ENCODE measurements at regions not wholly inside any gene's neighbourhood (a gene's known extent, or its start where the extent isn't known, plus 50 kb on each side); places are given as distances from the start of the nearest gene placed in this dataset.
"Not testable (repeated sequence)": the region's sequence is repeated elsewhere in the genome, so short reads cannot be mapped to it uniquely, and the experiment has no call there.

DNA sequence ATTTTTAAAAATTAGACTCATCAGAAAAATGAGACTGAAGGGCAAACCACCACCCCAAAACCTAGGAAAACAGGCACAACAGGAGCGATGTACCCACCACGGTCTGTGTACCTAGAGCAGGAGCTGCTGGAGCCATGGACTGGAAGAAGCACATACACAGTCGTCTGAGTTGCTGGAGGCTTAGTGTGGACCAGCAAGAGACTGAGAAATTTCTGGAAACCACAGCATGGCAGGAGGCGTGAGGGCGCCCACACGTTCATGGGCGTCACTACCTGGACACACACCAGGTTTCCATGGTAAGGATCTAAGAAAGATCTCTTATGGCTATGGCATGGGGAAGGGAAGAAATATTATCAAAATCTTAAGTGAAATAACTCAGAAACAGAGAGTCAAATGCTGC is 91.9 kb downstream of the MED10 start:
- H3K4me3 ChIP-seq (replicated peaks in 1 of 4; ENCODE audit: control extremely low read depth in 1 of 4, insufficient read depth in 1 of 4, low read depth in 3 of 4, low read length in 4 of 4), result no peak overlapping the region
- H3K27ac ChIP-seq (ENCODE audit: insufficient read depth, low read length), result no peak overlapping the region
- H3K9me3 ChIP-seq (ENCODE audit: control insufficient read depth, insufficient read depth, low read depth, low read length), result no peaks in the 10 kb centered on the region
- H4K20me1 ChIP-seq (ENCODE audit: control insufficient read depth, extremely low read depth, insufficient read depth, low read length), result no peaks in the 10 kb centered on the region
- H3K79me2 ChIP-seq (ENCODE audit: control insufficient read depth, insufficient read depth, low read length), result no peaks in the 10 kb centered on the region
- DNase-seq (ENCODE audit: low read depth in 2 of 2), result no peak
- no peak overlapping the region for H3K9ac ChIP-seq (ENCODE audit: insufficient read depth, low read length)
- H3K36me3 ChIP-seq (ENCODE audit: control insufficient read depth, insufficient read depth, low read length), result no peaks in the 10 kb centered on the region
- H3K4me2 ChIP-seq (ENCODE audit: extremely low read depth, insufficient read depth, low read length), result no peak overlapping the region
- H2AFZ ChIP-seq (ENCODE audit: low read length), result no peak overlapping the region
- no peaks in the 10 kb centered on the region for H3K27me3 ChIP-seq (ENCODE audit: control insufficient read depth, insufficient read depth, low read length)
- TF ChIP-seq, protein P1, sequence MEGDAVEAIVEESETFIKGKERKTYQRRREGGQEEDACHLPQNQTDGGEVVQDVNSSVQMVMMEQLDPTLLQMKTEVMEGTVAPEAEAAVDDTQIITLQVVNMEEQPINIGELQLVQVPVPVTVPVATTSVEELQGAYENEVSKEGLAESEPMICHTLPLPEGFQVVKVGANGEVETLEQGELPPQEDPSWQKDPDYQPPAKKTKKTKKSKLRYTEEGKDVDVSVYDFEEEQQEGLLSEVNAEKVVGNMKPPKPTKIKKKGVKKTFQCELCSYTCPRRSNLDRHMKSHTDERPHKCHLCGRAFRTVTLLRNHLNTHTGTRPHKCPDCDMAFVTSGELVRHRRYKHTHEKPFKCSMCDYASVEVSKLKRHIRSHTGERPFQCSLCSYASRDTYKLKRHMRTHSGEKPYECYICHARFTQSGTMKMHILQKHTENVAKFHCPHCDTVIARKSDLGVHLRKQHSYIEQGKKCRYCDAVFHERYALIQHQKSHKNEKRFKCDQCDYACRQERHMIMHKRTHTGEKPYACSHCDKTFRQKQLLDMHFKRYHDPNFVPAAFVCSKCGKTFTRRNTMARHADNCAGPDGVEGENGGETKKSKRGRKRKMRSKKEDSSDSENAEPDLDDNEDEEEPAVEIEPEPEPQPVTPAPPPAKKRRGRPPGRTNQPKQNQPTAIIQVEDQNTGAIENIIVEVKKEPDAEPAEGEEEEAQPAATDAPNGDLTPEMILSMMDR (conservative IDR thresholded peaks at IDR 0.05 in 1 of 2, IDR thresholded peaks at IDR 0.05 in 1 of 2; ENCODE audit: low read depth in 1 of 2, low read length in 2 of 2), result no peak
- TF ChIP-seq EZH2 (IDR thresholded peaks at IDR 0.05; ENCODE audit: low read length, missing control alignments), result no peak
- no peaks in the 10 kb centered on the region for H3K4me1 ChIP-seq (ENCODE audit: control insufficient read depth, extremely low read depth, insufficient read depth, low read length)

DNA sequence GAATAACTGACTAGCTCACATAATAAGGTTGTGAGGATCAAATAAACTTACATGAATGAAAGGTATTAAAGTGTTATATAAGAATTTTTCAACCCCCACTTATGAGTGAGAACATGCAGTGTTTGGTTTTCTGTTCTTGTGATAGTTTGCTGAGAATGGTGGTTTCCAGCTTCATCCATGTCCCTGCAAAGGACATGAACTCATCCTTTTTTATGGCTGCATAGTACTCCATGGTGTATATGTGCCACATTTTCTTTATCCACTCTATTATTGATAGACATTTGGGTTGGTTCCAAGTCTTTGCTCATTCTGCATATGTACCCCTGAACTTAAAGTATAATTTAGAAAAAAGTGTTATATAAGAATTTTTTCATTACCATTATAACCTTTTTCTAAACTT is 93.9 kb downstream of the MED10 start:
- not testable (repeated sequence) for DNase-seq (ENCODE audit: low read depth in 2 of 2); H3K9me3 ChIP-seq (ENCODE audit: control insufficient read depth, insufficient read depth, low read depth, low read length); H3K9ac ChIP-seq (ENCODE audit: insufficient read depth, low read length); H3K4me3 ChIP-seq (replicated peaks in 1 of 4; ENCODE audit: control extremely low read depth in 1 of 4, insufficient read depth in 1 of 4, low read depth in 3 of 4, low read length in 4 of 4); H4K20me1 ChIP-seq (ENCODE audit: control insufficient read depth, extremely low read depth, insufficient read depth, low read length); H3K4me1 ChIP-seq (ENCODE audit: control insufficient read depth, extremely low read depth, insufficient read depth, low read length); H3K36me3 ChIP-seq (ENCODE audit: control insufficient read depth, insufficient read depth, low read length); H2AFZ ChIP-seq (ENCODE audit: low read length); H3K79me2 ChIP-seq (ENCODE audit: control insufficient read depth, insufficient read depth, low read length); H3K4me2 ChIP-seq (ENCODE audit: extremely low read depth, insufficient read depth, low read length); H3K27ac ChIP-seq (ENCODE audit: insufficient read depth, low read length); H3K27me3 ChIP-seq (ENCODE audit: control insufficient read depth, insufficient read depth, low read length)

DNA sequence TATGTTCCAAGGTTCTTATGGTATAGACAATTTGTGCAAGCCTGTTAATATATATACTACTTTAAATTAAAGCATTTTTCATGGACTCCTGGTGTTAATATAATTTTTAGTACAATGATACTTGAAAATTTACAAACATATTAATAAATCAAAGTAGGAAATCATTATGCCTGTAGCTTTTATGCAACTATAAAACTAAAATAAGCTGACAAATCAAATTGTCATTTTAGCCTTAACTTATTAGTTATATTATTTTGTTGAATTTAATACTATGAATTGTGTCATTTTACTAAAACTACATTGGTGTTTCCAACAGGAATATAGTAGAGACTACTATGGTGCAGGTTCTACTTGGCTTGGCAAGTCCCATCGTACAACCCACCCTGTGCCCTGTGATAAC is 96.0 kb downstream of the MED10 start:
- no peaks in the 10 kb centered on the region for H3K4me1 ChIP-seq (ENCODE audit: control insufficient read depth, extremely low read depth, insufficient read depth, low read length)
- H4K20me1 ChIP-seq (ENCODE audit: control insufficient read depth, extremely low read depth, insufficient read depth, low read length), result no peaks in the 10 kb centered on the region
- no peak overlapping the region for H3K27ac ChIP-seq (ENCODE audit: insufficient read depth, low read length)
- H3K4me3 ChIP-seq (replicated peaks in 1 of 4; ENCODE audit: control extremely low read depth in 1 of 4, insufficient read depth in 1 of 4, low read depth in 3 of 4, low read length in 4 of 4), result no peak overlapping the region
- no peaks in the 10 kb centered on the region for H3K9me3 ChIP-seq (ENCODE audit: control insufficient read depth, insufficient read depth, low read depth, low read length)
- TF ChIP-seq, protein P1 (conservative IDR thresholded peaks at IDR 0.05 in 1 of 2, IDR thresholded peaks at IDR 0.05 in 1 of 2; ENCODE audit: low read depth in 1 of 2, low read length in 2 of 2), result no peak
- no peak for TF ChIP-seq EZH2 (IDR thresholded peaks at IDR 0.05; ENCODE audit: low read length, missing control alignments)
- DNase-seq (ENCODE audit: low read depth in 2 of 2), result no peak
- H3K27me3 ChIP-seq (ENCODE audit: control insufficient read depth, insufficient read depth, low read length), result no peaks in the 10 kb centered on the region
- no peaks in the 10 kb centered on the region for H3K36me3 ChIP-seq (ENCODE audit: control insufficient read depth, insufficient read depth, low read length)
- H3K4me2 ChIP-seq (ENCODE audit: extremely low read depth, insufficient read depth, low read length), result no peak overlapping the region
- no peaks in the 10 kb centered on the region for H3K79me2 ChIP-seq (ENCODE audit: control insufficient read depth, insufficient read depth, low read length)
- no peak overlapping the region for H3K9ac ChIP-seq (ENCODE audit: insufficient read depth, low read length)
- no peak overlapping the region for H2AFZ ChIP-seq (ENCODE audit: low read length)

DNA sequence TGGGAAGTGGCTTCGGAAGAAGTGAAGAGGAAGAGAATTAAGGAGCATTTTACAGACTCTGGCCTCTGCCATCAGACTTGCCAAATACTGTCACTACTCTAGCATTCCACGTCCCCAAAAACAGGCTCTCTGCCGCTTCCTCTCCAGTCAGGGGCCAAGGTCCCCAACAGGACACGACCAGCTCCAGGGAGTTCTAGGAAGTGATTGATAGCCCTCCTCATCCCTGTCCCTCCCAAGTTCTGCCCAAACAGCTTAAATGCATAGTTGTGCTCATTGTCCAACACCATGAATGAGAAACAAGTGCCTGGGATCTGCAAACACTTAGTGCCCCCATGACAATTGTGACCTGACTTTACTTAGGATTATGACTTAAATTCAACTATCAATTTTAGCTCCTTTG is 96.5 kb downstream of the MED10 start:
- no peaks in the 10 kb centered on the region for H3K9me3 ChIP-seq (ENCODE audit: control insufficient read depth, insufficient read depth, low read depth, low read length)
- no peak overlapping the region for H3K4me3 ChIP-seq (replicated peaks in 1 of 4; ENCODE audit: control extremely low read depth in 1 of 4, insufficient read depth in 1 of 4, low read depth in 3 of 4, low read length in 4 of 4)
- H3K79me2 ChIP-seq (ENCODE audit: control insufficient read depth, insufficient read depth, low read length), result no peaks in the 10 kb centered on the region
- no peak overlapping the region for H3K9ac ChIP-seq (ENCODE audit: insufficient read depth, low read length)
- no peak overlapping the region for H2AFZ ChIP-seq (ENCODE audit: low read length)
- no peak overlapping the region for H3K27ac ChIP-seq (ENCODE audit: insufficient read depth, low read length)
- TF ChIP-seq, protein P1 (conservative IDR thresholded peaks at IDR 0.05 in 1 of 2, IDR thresholded peaks at IDR 0.05 in 1 of 2; ENCODE audit: low read depth in 1 of 2, low read length in 2 of 2), result no peak
- no peak for TF ChIP-seq EZH2 (IDR thresholded peaks at IDR 0.05; ENCODE audit: low read length, missing control alignments)
- H3K36me3 ChIP-seq (ENCODE audit: control insufficient read depth, insufficient read depth, low read length), result no peaks in the 10 kb centered on the region
- DNase-seq (ENCODE audit: low read depth in 2 of 2), result no peak
- no peak overlapping the region for H3K4me2 ChIP-seq (ENCODE audit: extremely low read depth, insufficient read depth, low read length)
- H4K20me1 ChIP-seq (ENCODE audit: control insufficient read depth, extremely low read depth, insufficient read depth, low read length), result no peaks in the 10 kb centered on the region
- H3K4me1 ChIP-seq (ENCODE audit: control insufficient read depth, extremely low read depth, insufficient read depth, low read length), result no peaks in the 10 kb centered on the region
- no peaks in the 10 kb centered on the region for H3K27me3 ChIP-seq (ENCODE audit: control insufficient read depth, insufficient read depth, low read length)

All from fibroblast of lung (primary cell).